ENCODE measurements at regions not wholly inside any gene's neighbourhood (a gene's known extent, or its start where the extent isn't known, plus 50 kb on each side); places are given as distances from the start of the nearest gene placed in this dataset.

DNA sequence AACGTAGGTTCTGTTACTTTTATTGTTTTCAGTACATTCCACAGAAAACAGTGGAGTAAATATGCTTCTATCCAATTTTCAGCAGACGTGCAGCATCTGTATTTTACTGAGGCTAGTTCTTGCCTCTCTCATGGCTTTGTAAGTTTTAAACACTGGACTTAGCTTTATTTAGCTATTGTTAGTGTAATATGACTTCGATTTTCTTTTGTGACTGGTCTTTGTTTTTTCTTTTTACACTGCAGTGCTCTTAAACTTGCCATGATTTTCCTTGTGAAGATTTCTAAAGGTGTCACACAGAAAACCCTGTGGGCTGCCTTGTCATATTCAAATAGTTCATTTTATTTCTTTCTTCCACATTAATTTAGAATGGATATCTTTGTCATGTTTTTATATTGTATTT lies 1234.9 kb upstream of the CITED2 start:
- Histone ChIP-seq H3K9me3 (ENCODE audit: control insufficient read depth, insufficient read depth, low read length) (no peaks in the 10 kb centered on the region), H3K27ac (ENCODE audit: low read length) (no peak overlapping the region), H3K4me1 (ENCODE audit: control insufficient read depth, insufficient read depth, low read length) (no peaks in the 10 kb centered on the region), H3K27me3 (ENCODE audit: control insufficient read depth, insufficient read depth, low read length) (no peaks in the 10 kb centered on the region), H3K36me3 (ENCODE audit: control insufficient read depth, insufficient read depth, low read length) (no peaks in the 10 kb centered on the region), H3K4me3 (ENCODE audit: low read length) (no peak overlapping the region)
- no peak for DNase-seq (ENCODE audit: low read depth, low spot score)
- WGBS (ENCODE audit: insufficient coverage, insufficient read length) = no CpG with 5 or more reads among the region's 3 CpGs

DNA sequence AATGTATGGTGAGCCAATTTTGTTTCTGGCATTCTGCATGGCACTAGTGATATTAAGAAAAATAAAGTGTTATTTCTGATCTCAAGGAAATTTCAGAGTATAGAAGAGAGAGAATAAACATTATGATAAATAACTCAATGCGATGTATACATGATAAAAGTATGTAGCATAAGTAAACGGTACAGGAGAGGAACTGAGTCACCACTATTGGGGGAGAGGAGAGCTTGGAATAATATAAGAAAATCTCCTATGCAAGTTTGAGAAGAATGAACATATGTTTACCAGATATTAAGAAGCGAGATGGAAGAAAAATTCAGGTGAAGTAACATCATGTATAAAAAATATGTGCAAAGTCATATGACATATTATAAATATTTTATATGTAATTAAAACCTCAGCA lies 1230.3 kb upstream of the CITED2 start:
- Histone ChIP-seq H3K27me3 (ENCODE audit: control insufficient read depth, insufficient read depth, low read length) (no peaks in the 10 kb centered on the region), H3K36me3 (ENCODE audit: control insufficient read depth, insufficient read depth, low read length) (no peaks in the 10 kb centered on the region), H3K27ac (ENCODE audit: low read length) (no peak overlapping the region), H3K4me1 (ENCODE audit: control insufficient read depth, insufficient read depth, low read length) (no peaks in the 10 kb centered on the region), H3K4me3 (ENCODE audit: low read length) (no peak overlapping the region), H3K9me3 (ENCODE audit: control insufficient read depth, insufficient read depth, low read length) (no peaks in the 10 kb centered on the region)
- DNase-seq (ENCODE audit: low read depth, low spot score) = no peak
- WGBS (ENCODE audit: insufficient coverage, insufficient read length) = no CpG with 5 or more reads among the region's 3 CpGs

DNA sequence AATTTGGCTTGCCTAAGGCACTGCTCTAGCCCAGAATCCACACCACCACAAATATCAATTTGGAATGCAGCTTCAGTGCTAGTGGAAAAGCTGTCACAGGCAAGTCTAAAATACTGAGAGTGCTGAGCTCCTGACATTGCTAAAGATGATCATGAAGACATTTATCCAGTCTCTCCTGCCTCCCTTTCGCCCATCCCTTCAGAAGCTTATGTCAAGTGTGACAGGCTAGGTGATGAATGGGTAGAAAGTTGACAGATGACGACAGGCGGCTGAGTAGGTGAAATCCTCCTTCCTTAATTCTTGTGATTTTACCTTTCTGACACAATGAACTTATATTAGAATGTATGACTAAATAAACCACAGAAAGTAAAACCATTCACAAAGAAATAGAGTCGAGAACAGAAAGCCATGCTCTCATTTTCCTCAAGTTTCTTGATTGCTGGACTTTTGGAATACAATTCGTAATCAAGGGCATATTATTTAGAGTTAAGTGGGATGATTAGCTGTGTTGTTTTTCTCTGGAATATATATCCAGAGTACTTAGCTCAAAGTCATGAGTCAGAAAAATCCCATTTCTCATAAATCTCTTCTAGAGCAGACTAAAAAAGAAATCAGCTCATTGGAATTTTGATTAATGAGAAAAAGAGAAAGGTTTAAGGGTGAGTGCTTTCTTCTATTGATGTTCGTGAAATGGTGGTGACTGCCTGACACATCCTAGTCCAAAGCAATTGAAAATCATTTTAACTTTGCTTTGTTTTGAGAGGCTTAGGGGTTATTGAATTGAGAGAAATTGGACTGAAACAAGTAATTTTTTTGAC lies 1228.2 kb upstream of the CITED2 start:
- Histone ChIP-seq H3K36me3 (ENCODE audit: control insufficient read depth, insufficient read depth, low read length) (no peaks in the 10 kb centered on the region), H3K27ac (ENCODE audit: low read length) (no peak overlapping the region), H3K4me3 (ENCODE audit: low read length) (no peak overlapping the region), H3K4me1 (ENCODE audit: control insufficient read depth, insufficient read depth, low read length) (no peaks in the 10 kb centered on the region), H3K27me3 (ENCODE audit: control insufficient read depth, insufficient read depth, low read length) (no peaks in the 10 kb centered on the region), H3K9me3 (ENCODE audit: control insufficient read depth, insufficient read depth, low read length) (no peaks in the 10 kb centered on the region)
- no CpG with 5 or more reads among the region's 6 CpGs for WGBS (ENCODE audit: insufficient coverage, insufficient read length)
- DNase-seq (ENCODE audit: low read depth, low spot score) = no peak

DNA sequence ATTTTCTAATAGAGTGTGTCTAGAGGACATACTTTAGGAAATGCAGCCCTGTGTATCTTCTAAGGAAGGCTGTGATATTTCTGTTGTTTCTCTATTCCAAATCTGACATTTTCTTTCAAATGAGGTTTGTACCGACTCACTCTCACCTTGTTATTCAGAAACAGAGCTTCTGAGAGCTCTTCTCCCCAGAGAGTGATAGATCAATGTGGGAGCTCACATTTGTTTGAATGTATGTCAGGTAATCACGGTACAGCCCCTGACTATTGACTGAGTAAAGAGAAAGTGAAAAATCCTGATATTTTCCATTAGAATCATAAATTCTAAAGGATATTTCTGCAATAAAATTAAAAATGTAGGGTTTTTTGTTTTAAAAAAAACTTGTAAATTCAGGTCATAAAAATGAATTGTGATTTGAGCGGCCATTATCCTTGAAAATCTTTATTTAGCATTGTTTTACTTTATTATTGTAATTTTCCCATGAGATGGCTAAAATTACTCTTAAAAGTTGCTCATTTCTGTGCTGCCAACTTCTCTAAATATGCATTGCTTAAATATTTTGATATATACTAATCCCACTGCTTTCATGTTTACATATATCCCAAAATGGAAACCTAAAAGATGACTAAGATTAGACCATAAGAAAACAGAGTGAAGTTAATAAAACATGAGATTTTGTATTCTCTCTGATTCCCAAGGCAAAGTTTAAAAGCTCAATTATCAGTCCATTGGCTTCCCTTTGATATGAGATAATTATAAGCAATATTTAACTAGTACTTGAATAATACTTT lies 1226.8 kb upstream of the CITED2 start:
- H3K27ac ChIP-seq (ENCODE audit: low read length) = no peak overlapping the region
- no peaks in the 10 kb centered on the region for H3K9me3 ChIP-seq (ENCODE audit: control insufficient read depth, insufficient read depth, low read length)
- H3K36me3 ChIP-seq (ENCODE audit: control insufficient read depth, insufficient read depth, low read length) = no peaks in the 10 kb centered on the region
- WGBS (ENCODE audit: insufficient coverage, insufficient read length) = 100% methylated on average over 1 of the region's 3 CpGs
- no peak overlapping the region for H3K4me3 ChIP-seq (ENCODE audit: low read length)
- DNase-seq (ENCODE audit: low read depth, low spot score) = no peak
- no peaks in the 10 kb centered on the region for H3K27me3 ChIP-seq (ENCODE audit: control insufficient read depth, insufficient read depth, low read length)
- no peaks in the 10 kb centered on the region for H3K4me1 ChIP-seq (ENCODE audit: control insufficient read depth, insufficient read depth, low read length)

DNA sequence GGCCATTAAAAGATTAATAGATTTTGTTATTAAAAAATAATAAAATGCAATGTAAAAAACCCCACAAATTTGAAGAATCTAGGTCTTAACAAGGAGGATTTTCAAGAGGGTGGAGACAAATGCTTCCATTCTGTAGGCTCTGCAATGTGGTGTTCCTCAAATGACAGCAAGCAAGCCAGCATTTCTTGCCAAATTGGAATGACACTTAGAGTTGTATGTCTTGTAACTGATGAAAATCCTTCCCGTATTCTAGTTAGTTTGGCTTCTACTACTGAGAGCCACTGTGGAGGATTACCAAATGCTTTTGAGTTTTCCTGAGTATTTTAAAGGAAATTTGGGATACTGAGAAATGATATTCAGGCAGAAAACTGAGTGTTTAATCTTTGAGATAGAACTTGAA lies 1225.5 kb upstream of the CITED2 start:
- Histone ChIP-seq H3K4me1 (ENCODE audit: control insufficient read depth, insufficient read depth, low read length) (no peaks in the 10 kb centered on the region), H3K36me3 (ENCODE audit: control insufficient read depth, insufficient read depth, low read length) (no peaks in the 10 kb centered on the region), H3K4me3 (ENCODE audit: low read length) (no peak overlapping the region), H3K9me3 (ENCODE audit: control insufficient read depth, insufficient read depth, low read length) (no peaks in the 10 kb centered on the region), H3K27me3 (ENCODE audit: control insufficient read depth, insufficient read depth, low read length) (no peaks in the 10 kb centered on the region), H3K27ac (ENCODE audit: low read length) (no peak overlapping the region)
- no peak for DNase-seq (ENCODE audit: low read depth, low spot score)
- no CpG with 5 or more reads among the region's 1 CpG for WGBS (ENCODE audit: insufficient coverage, insufficient read length)

DNA sequence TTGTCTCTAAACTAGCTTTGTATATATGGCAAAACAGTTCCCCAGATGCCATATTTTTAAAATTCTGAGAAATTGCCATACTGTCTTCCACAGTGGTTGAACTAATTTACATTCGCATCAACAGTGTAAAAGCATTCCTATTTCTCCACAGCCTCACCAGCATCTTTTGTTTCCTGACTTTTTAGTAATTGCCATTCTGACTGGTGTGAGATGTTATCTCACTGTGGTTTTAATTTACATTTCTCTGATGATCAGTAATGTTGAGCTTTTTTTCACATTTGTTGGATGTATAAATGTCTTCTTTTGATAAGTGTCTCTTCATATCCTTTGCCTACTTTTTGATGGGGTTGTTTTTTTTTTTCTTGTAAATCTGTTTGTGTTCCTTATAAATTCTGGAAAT lies 1222.7 kb upstream of the CITED2 start:
- no peak for DNase-seq (ENCODE audit: low read depth, low spot score)
- H3K27me3 ChIP-seq (ENCODE audit: control insufficient read depth, insufficient read depth, low read length) = no peaks in the 10 kb centered on the region
- no peak overlapping the region for H3K4me3 ChIP-seq (ENCODE audit: low read length)
- H3K9me3 ChIP-seq (ENCODE audit: control insufficient read depth, insufficient read depth, low read length) = no peaks in the 10 kb centered on the region
- H3K36me3 ChIP-seq (ENCODE audit: control insufficient read depth, insufficient read depth, low read length) = no peaks in the 10 kb centered on the region
- WGBS (ENCODE audit: insufficient coverage, insufficient read length) = no CpG with 5 or more reads among the region's 1 CpG
- no peak overlapping the region for H3K27ac ChIP-seq (ENCODE audit: low read length)
- H3K4me1 ChIP-seq (ENCODE audit: control insufficient read depth, insufficient read depth, low read length) = no peaks in the 10 kb centered on the region

DNA sequence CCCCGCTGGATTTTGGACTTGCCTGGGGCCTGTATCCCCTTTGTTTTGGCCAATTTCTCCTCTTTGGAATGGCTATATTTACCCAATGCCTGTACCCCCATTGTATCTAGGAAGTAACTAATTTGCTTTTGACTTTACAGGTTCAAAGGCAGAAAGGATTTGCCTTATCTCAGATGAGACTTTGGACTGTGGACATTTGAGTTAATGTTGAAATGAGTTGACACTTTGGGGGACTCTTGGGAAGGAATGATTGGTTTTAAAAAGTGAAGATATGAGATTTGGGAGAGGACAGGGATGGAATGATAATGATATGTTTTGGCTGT lies 1220.3 kb upstream of the CITED2 start:
- no peaks in the 10 kb centered on the region for H3K27me3 ChIP-seq (ENCODE audit: control insufficient read depth, insufficient read depth, low read length)
- no peaks in the 10 kb centered on the region for H3K4me1 ChIP-seq (ENCODE audit: control insufficient read depth, insufficient read depth, low read length)
- H3K9me3 ChIP-seq (ENCODE audit: control insufficient read depth, insufficient read depth, low read length) = no peaks in the 10 kb centered on the region
- no peak overlapping the region for H3K4me3 ChIP-seq (ENCODE audit: low read length)
- no peak overlapping the region for H3K27ac ChIP-seq (ENCODE audit: low read length)
- no peaks in the 10 kb centered on the region for H3K36me3 ChIP-seq (ENCODE audit: control insufficient read depth, insufficient read depth, low read length)
- WGBS (ENCODE audit: insufficient coverage, insufficient read length) = no CpG with 5 or more reads among the region's 1 CpG
- DNase-seq (ENCODE audit: low read depth, low spot score) = no peak

DNA sequence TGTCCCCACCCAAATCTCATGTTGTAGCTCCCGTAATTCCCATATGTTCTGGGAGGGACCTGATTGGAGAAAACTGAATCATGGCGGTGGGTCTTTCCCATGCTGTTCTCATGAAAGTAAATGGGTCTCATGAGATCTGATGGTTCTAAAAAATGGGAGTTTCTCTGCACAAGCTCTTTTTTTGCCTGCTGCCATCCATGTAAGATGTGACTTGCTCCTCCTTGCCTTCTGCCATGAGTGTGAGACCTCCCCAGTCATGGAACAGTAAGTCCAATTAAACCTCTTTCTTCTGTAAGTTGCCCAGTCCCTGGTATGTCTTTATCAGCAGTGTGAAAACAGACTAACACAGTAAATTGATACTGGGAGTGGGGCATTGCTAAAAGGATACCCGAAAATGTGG lies 1218.4 kb upstream of the CITED2 start:
- WGBS (ENCODE audit: insufficient coverage, insufficient read length) = no CpG with 5 or more reads among the region's 3 CpGs
- Histone ChIP-seq H3K9me3 (ENCODE audit: control insufficient read depth, insufficient read depth, low read length) (no peaks in the 10 kb centered on the region), H3K4me3 (ENCODE audit: low read length) (no peak overlapping the region)

DNA sequence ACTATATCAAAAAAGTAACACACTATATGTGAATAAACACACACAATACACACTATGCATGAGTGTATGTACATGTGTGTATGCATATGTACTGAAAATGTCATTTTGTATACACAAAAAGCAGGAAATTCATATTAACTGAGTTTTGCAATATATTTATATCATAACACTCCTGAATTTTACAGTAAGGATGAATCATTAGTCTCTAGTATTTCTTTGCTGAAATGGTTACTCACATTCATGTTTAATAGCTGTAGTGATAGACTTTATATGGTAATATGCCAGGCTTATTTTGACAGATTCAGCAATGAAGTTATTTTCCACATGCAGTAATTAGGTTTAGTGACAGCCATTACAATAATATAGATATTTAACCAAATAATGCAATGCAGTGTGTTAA lies 1216.2 kb upstream of the CITED2 start:
- Histone ChIP-seq H3K27me3 (ENCODE audit: control insufficient read depth, insufficient read depth, low read length) (no peaks in the 10 kb centered on the region), H3K9me3 (ENCODE audit: control insufficient read depth, insufficient read depth, low read length) (no peaks in the 10 kb centered on the region), H3K36me3 (ENCODE audit: control insufficient read depth, insufficient read depth, low read length) (no peaks in the 10 kb centered on the region), H3K27ac (ENCODE audit: low read length) (no peak overlapping the region), H3K4me3 (ENCODE audit: low read length) (no peak overlapping the region), H3K4me1 (ENCODE audit: control insufficient read depth, insufficient read depth, low read length) (no peaks in the 10 kb centered on the region)
- DNase-seq (ENCODE audit: low read depth, low spot score) = no peak

More for the DNA sequence above, 1218.4 kb upstream of the CITED2 start:
- Histone ChIP-seq H3K27me3 (ENCODE audit: control insufficient read depth, insufficient read depth, low read length) (no peaks in the 10 kb centered on the region), H3K27ac (ENCODE audit: low read length) (no peak overlapping the region), H3K36me3 (ENCODE audit: control insufficient read depth, insufficient read depth, low read length) (no peaks in the 10 kb centered on the region), H3K4me1 (ENCODE audit: control insufficient read depth, insufficient read depth, low read length) (no peaks in the 10 kb centered on the region)
- no peak for DNase-seq (ENCODE audit: low read depth, low spot score)

DNA sequence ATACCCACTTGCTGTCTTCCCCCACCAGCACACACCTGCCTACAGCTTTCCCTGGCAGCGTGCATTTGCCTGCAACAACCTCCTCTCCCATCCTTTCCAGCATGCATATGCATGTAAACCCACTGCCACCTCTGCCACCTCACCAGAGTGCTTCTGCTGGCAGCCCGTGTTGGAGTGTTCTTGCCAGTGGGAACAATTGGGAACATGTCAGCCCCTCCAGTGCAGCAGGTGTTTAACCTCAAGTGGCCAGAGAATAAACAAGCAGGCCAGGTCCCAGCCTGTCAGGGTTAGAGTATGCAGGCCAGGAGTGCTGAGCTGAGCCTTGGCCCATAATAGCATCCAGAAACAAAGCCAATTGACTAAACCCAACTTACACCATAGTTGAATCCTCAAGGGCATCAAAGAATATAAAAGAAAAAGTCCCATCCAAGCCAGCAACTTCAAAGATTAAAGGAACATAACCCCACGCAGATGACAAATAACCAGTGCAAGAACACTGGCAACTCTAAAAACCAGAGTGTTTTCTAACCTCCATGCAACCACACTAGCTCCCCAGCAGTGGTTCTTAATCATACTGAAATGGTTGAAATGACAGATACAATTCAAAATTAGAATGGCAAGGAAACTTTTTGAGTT lies 1212.1 kb upstream of the CITED2 start:
- WGBS (ENCODE audit: insufficient coverage, insufficient read length) = no CpG with 5 or more reads among the region's 3 CpGs
- no peaks in the 10 kb centered on the region for H3K4me1 ChIP-seq (ENCODE audit: control insufficient read depth, insufficient read depth, low read length)
- no peak overlapping the region for H3K27ac ChIP-seq (ENCODE audit: low read length)
- DNase-seq (ENCODE audit: low read depth, low spot score) = no peak
- no peak overlapping the region for H3K4me3 ChIP-seq (ENCODE audit: low read length)
- no peaks in the 10 kb centered on the region for H3K27me3 ChIP-seq (ENCODE audit: control insufficient read depth, insufficient read depth, low read length)
- no peaks in the 10 kb centered on the region for H3K9me3 ChIP-seq (ENCODE audit: control insufficient read depth, insufficient read depth, low read length)
- H3K36me3 ChIP-seq (ENCODE audit: control insufficient read depth, insufficient read depth, low read length) = no peaks in the 10 kb centered on the region

All from iPS DF 6.9 (cell line).